IMR-90 (cell line): ENCODE measurements at regions not wholly inside any gene's neighbourhood (a gene's known extent, or its start where the extent isn't known, plus 50 kb on each side); places are given as distances from the start of the nearest gene placed in this dataset.

Source experiments
- ATAC-seq: fragments of 200-7000 bp; cut with Tn5 transposase; 2 replicates; pipeline ENCODE4 v1.9.1; 2020; ENCODE audit warnings: low read depth, mild to moderate bottlenecking, moderate library complexity
- BruUV-seq: library from RNA; stranded (reverse); fragments of 400-500 nt; replicated peaks from 2 replicates; lab custom pipeline; 2021; lab: Mats Ljungman, UMichigan
- CTCF ChIA-PET: fragments of 300-600 bp; formaldehyde crosslinking; extraction: SDS; loops from one replicate; lab custom pipeline; 2021; ENCODE audit warnings: antibody characterized with exemption; lab: Yijun Ruan, JAX
- POLR2A ChIA-PET: fragments of 300-600 bp; sonication (Branson Sonifier 250); formaldehyde crosslinking; loops from one replicate; lab custom pipeline; 2022; ENCODE audit warnings: antibody characterized with exemption; ENCODE audit not compliant: unreplicated experiment; lab: Charles Lee
- DNase-seq: peaks from one replicate; pipeline ENCODE4 v3.0.0; 2013
- H2AFZ ChIP-seq: replicated peaks from 2 replicates; pipeline ENCODE3; 2013; ENCODE audit warnings: low read length, mild to moderate bottlenecking; ENCODE audit not compliant: poor library complexity
- H2AK5ac ChIP-seq: 2 replicates; pipeline ENCODE4 v1.6.1; 2013; ENCODE audit warnings: low read depth, low read length, inconsistent platforms
- H2AK9ac ChIP-seq: replicated peaks from 2 replicates; pipeline ENCODE3; 2013; ENCODE audit warnings: mild to moderate bottlenecking, low read depth, low read length, moderate library complexity; ENCODE audit not compliant: poor library complexity
- H2BK120ac ChIP-seq: 2 replicates; pipeline ENCODE4 v1.6.1; 2013; ENCODE audit warnings: low read depth, low read length, inconsistent platforms
- H2BK15ac ChIP-seq: 3 replicates; pipeline ENCODE4 v1.6.1; 2013; ENCODE audit warnings: low read depth, low read length, inconsistent platforms
- H2BK20ac ChIP-seq: 2 replicates; pipeline ENCODE4 v1.6.1; 2013; ENCODE audit warnings: low read depth, mild to moderate bottlenecking, inconsistent platforms, low read length, moderate library complexity
- H2BK5ac ChIP-seq: 2 replicates; pipeline ENCODE4 v1.6.1; 2013; ENCODE audit warnings: mild to moderate bottlenecking, low read depth, low read length, inconsistent platforms; ENCODE audit not compliant: poor library complexity, severe bottlenecking
- H3K14ac ChIP-seq: replicated peaks from 2 replicates; pipeline ENCODE4 v1.6.1; 2013; ENCODE audit warnings: low read depth, low read length, inconsistent platforms
- H3K18ac ChIP-seq: 2 replicates; pipeline ENCODE4 v1.6.1; 2013; ENCODE audit warnings: low read depth, low read length, control low read depth
- H3K23ac ChIP-seq: 2 replicates; pipeline ENCODE4 v1.6.1; 2013; ENCODE audit warnings: low read depth, low read length, inconsistent platforms
- H3K27ac ChIP-seq: 2 replicates; pipeline ENCODE4 v1.5.1; 2013; ENCODE audit warnings: mild to moderate bottlenecking, control low read depth, low read length; ENCODE audit not compliant: insufficient read depth
- H3K27me3 ChIP-seq: 2 replicates; pipeline ENCODE4 v1.6.1; 2013; ENCODE audit warnings: low read length; ENCODE audit not compliant: control insufficient read depth, insufficient read depth
- H3K36me3 ChIP-seq: 2 replicates; pipeline ENCODE4 v1.6.1; 2013; ENCODE audit warnings: low read length, mixed read lengths; ENCODE audit not compliant: control insufficient read depth, insufficient read depth
- H3K4ac ChIP-seq: 2 replicates; pipeline ENCODE4 v1.6.1; 2013; ENCODE audit warnings: low read depth, low read length, inconsistent platforms
- H3K4me1 ChIP-seq: 2 replicates; pipeline ENCODE4 v1.6.1; 2013; ENCODE audit warnings: low read length, mixed read lengths; ENCODE audit not compliant: control insufficient read depth, insufficient read depth
- H3K4me2 ChIP-seq: 2 replicates; pipeline ENCODE4 v1.6.1; 2013; ENCODE audit warnings: low read depth, mild to moderate bottlenecking, control low read depth, low read length, moderate library complexity
- H3K4me3 ChIP-seq: 2 replicates; pipeline ENCODE4 v1.5.1; 2013; ENCODE audit warnings: low read depth, mild to moderate bottlenecking, control low read depth, low read length, moderate library complexity; ENCODE audit not compliant: insufficient read depth
- H3K56ac ChIP-seq: 2 replicates; pipeline ENCODE4 v1.6.1; 2013; ENCODE audit warnings: low read length, inconsistent platforms; ENCODE audit not compliant: insufficient read depth; ENCODE audit errors: extremely low read depth
- H3K79me1 ChIP-seq, 2 experiments: 2 replicates each; pipeline ENCODE4 v1.6.1; 2013; ENCODE audit warnings: low read length in 2 of 2, inconsistent platforms in 1 of 2, low read depth in 1 of 2
- H3K9ac ChIP-seq: 2 replicates; pipeline ENCODE4 v1.6.1; 2013; ENCODE audit warnings: low read depth, low read length, control low read depth
- H3K9me1 ChIP-seq: 2 replicates; pipeline ENCODE4 v1.6.1; 2013; ENCODE audit warnings: low read length, inconsistent platforms; ENCODE audit not compliant: insufficient read depth
- H3K9me3 ChIP-seq: 2 replicates; pipeline ENCODE4 v1.6.1; 2013; ENCODE audit warnings: low read length; ENCODE audit not compliant: control insufficient read depth, insufficient read depth
- H4K20me1 ChIP-seq: 2 replicates; pipeline ENCODE4 v1.6.1; 2013; ENCODE audit warnings: low read length, inconsistent platforms; ENCODE audit not compliant: insufficient read depth
- H4K5ac ChIP-seq: 2 replicates; pipeline ENCODE4 v1.6.1; 2013; ENCODE audit warnings: mild to moderate bottlenecking, low read depth, low read length, control low read depth
- H4K8ac ChIP-seq, 2 experiments: 2 replicates each; pipeline ENCODE4 v1.6.1; 2013; ENCODE audit warnings: low read depth in 2 of 2, low read length in 2 of 2, control low read depth in 1 of 2, inconsistent platforms in 1 of 2
- H4K91ac ChIP-seq: 2 replicates; pipeline ENCODE4 v1.6.1; 2013; ENCODE audit warnings: low read depth, low read length, inconsistent platforms; ENCODE audit not compliant: insufficient read depth
- BHLHE40 ChIP-seq: fragments of 150-350 bp; IDR thresholded peaks from 2 replicates; pipeline ENCODE4 v1.6.1; 2016; ENCODE audit warnings: mild to moderate bottlenecking, low read depth, low read length
- ELK1 ChIP-seq: fragments of 150-350 bp; IDR thresholded peaks from 2 replicates; pipeline ENCODE4 v1.6.1; 2016; ENCODE audit warnings: low read depth, mild to moderate bottlenecking, low read length, moderate library complexity, borderline replicate concordance
- MAZ ChIP-seq: IDR thresholded peaks from 2 replicates; pipeline ENCODE4 v1.6.1; 2012; ENCODE audit warnings: low read depth, mild to moderate bottlenecking, low read length, improper control_type of control experiment, moderate library complexity, borderline replicate concordance
- MXI1 ChIP-seq: IDR thresholded peaks from 2 replicates; pipeline ENCODE4 v1.6.1; 2012; ENCODE audit warnings: low read depth, mild to moderate bottlenecking, low read length, moderate library complexity, borderline replicate concordance
- NFE2L2 ChIP-seq: fragments of 150-350 bp; IDR thresholded peaks from 2 replicates; pipeline ENCODE4 v1.6.1; 2016; ENCODE audit warnings: low read depth, mild to moderate bottlenecking, low read length
- POLR2A ChIP-seq: IDR thresholded peaks from 2 replicates; pipeline ENCODE4 v1.6.1; 2012; ENCODE audit warnings: mild to moderate bottlenecking, low read depth, low read length
- SMC3 ChIP-seq: fragments of 150-350 bp; IDR thresholded peaks from 2 replicates; pipeline ENCODE4 v1.6.1; 2016; ENCODE audit warnings: low read depth, mild to moderate bottlenecking, antibody characterized with exemption, low read length, moderate library complexity
- WGBS, 2 experiments: methylation state at CpG; one replicate each; pipeline versions ENCODE4 v1.1.5 to v1.1.7; 2013; ENCODE audit warnings: missing lambda C conversion rate in 2 of 2; ENCODE audit not compliant: insufficient read length in 1 of 2; ENCODE audit errors: extremely low coverage in 2 of 2; 5-methylcytosine and 5-hydroxymethylcytosine counted together
- dilution Hi-C: fragments of 300-500 bp; cut with HindIII; formaldehyde crosslinking; loops from one replicate; pipeline ENCODE4 v1.14.3; 2018; ENCODE audit warnings: low sequenced_read_pairs; ENCODE audit not compliant: unreplicated experiment
- in situ Hi-C: fragments of 300-500 bp; cut with MboI; formaldehyde crosslinking; loops from 3 replicates; pipeline ENCODE4 v1.14.3; 2019; ENCODE audit warnings: low sequenced_read_pairs, inconsistent platforms, mixed read lengths
- intact Hi-C: fragments of 100-400 bp; cut with micrococcal nuclease; formaldehyde crosslinking; loops from 2 replicates; pipeline ENCODE4 v1.10.0; 2022

DNA sequence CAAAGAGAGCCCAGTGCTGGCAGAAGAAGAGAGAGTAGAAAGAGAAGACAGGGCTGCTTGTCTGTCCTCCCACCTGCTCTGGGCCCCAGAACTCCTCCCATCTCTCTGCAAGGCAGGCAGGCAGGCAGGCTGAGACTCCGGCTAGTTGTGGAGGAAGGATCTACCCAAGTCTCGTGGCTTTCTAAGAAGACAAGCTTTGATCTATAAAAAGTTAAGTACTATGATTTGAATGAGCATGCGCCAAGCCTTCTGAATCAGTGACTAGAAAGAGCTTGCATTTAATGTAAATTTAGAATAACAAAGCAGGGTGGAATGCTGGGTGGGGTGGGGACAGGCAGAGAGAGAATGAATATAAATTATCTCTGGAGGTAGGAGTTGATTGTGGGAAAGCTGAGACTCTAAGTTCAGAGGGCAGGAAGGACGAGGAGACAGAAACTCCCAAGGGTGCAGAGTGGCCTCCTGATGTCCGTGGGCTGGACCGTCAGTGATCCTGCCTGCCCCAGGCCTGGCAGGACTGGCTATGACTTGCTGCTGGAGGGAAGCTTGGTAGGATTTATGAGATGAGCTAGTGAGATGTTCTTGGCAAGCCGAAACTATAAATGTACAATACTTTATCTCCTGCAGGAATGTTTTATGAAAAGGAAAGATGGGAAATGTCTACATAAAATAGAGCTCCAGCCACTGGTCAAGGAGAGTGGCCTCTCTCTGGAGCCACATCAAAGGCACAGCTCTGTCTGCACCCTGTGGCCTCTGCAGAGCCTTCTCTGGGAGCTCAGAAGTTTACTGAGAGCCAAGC is 447.5 kb downstream of the TNS1 start:
- no peak overlapping the region for H3K4me2 ChIP-seq
- no peaks in the 10 kb centered on the region for H3K79me1 ChIP-seq
- no peak overlapping the region for H3K27ac ChIP-seq
- no peak for TF ChIP-seq POLR2A
- no peak for TF ChIP-seq MAZ
- TF ChIP-seq SMC3: no peak
- TF ChIP-seq BHLHE40: no peak
- TF ChIP-seq ELK1: no peak
- no peak for TF ChIP-seq NFE2L2
- no peak for TF ChIP-seq MXI1
- no peak overlapping the region for H3K56ac ChIP-seq
- no peak overlapping the region for H2AK9ac ChIP-seq
- H2AK5ac ChIP-seq: no peak overlapping the region
- H2BK120ac ChIP-seq: peak overlapping the region; percentile 59
- 0 out of 4 replicates have a peak overlapping the region, but pooled peaks of 1 of the 2 experiments have one; percentile 0 for H4K8ac ChIP-seq
- WGBS, 2 experiments: 63% methylated on average over 2 of the region's 7 CpGs; no CpG with 5 or more reads in 1 of the 2 experiments
- H3K18ac ChIP-seq: no peak overlapping the region
- no peak overlapping the region; the same call in 2 of the 3 replicates for H2BK15ac ChIP-seq
- in situ Hi-C loops (no loop called here), intact Hi-C loops (no loop called here), dilution Hi-C loops (no loop called here)
- peaks cover 13% of the 10 kb centered on the region for H3K9me1 ChIP-seq
- H3K4ac ChIP-seq: peak overlapping the region; percentile 43; the same call in 1 of the 2 replicates
- no peak overlapping the region for H3K23ac ChIP-seq
- H4K5ac ChIP-seq: no peak overlapping the region
- peaks cover 4% of the 10 kb centered on the region for H3K27me3 ChIP-seq
- ChIA-PET CTCF (no interaction called here), POLR2A (no interaction called here)
- no peak overlapping the region for H3K9ac ChIP-seq
- peak overlapping the region; percentile 18 for H3K14ac ChIP-seq
- no TSS peak for BruUV-seq
- H2BK20ac ChIP-seq: peak overlapping the region; percentile 12
- H4K91ac ChIP-seq: 0 out of 2 replicates have a peak overlapping the region, but pooled peaks have one; percentile 11
- H2BK5ac ChIP-seq: no peak overlapping the region
- H3K9me3 ChIP-seq: no peaks in the 10 kb centered on the region
- ATAC-seq (peak; percentile 10; the same call in 1 of the 2 replicates), DNase-seq (no peak)
- no peaks in the 10 kb centered on the region for H3K36me3 ChIP-seq
- H3K4me3 ChIP-seq: no peak overlapping the region
- no peak overlapping the region for H2AFZ ChIP-seq
- H3K4me1 ChIP-seq: peaks cover 20% of the 10 kb centered on the region
- no peaks in the 10 kb centered on the region for H4K20me1 ChIP-seq
